WTC11 (cell line): ENCODE measurements at regions not wholly inside any gene's neighbourhood (a gene's known extent, or its start where the extent isn't known, plus 50 kb on each side); places are given as distances from the start of the nearest gene placed in this dataset.

ENCODE experiments used
- ATAC-seq: fragments of 200-7000 bp; cut with Tn5 transposase; 2 replicates; pipeline ENCODE4 v1.10.0; 2021; ENCODE audit warnings: mild to moderate bottlenecking, moderate library complexity
- CTCF ChIA-PET: fragments of 300-600 bp; sonication (Branson Sonifier 250); formaldehyde crosslinking; loops from one replicate; lab custom pipeline; 2021; ENCODE audit warnings: antibody characterized with exemption; lab: Charles Lee
- POLR2A ChIA-PET: fragments of 350-600 bp; sonication (Branson Sonifier 250); formaldehyde crosslinking; loops from one replicate; lab custom pipeline; 2021; ENCODE audit warnings: antibody characterized with exemption; lab: Charles Lee
- DNase-seq: peaks from one replicate; pipeline ENCODE4 v3.0.0; 2021; ENCODE audit warnings: low spot score
- H3K27ac Mint-ChIP-seq: 2 replicates; pipeline ENCODE4 v1.8.0; 2021; ENCODE audit warnings: mixed read lengths
- H3K27me3 Mint-ChIP-seq: 2 replicates; pipeline ENCODE4 v1.8.0; 2021; ENCODE audit warnings: low read depth, mild to moderate bottlenecking, moderate library complexity, mixed read lengths
- H3K36me3 Mint-ChIP-seq: 2 replicates; pipeline ENCODE4 v1.8.0; 2021; ENCODE audit warnings: mixed read lengths
- H3K4me1 Mint-ChIP-seq: 2 replicates; pipeline ENCODE4 v1.8.0; 2022; ENCODE audit warnings: mixed read lengths
- H3K4me3 Mint-ChIP-seq: 2 replicates; pipeline ENCODE4 v1.8.0; 2021; ENCODE audit warnings: mild to moderate bottlenecking, moderate library complexity, mixed read lengths
- H3K9me3 Mint-ChIP-seq: 2 replicates; pipeline ENCODE4 v1.8.0; 2021; ENCODE audit warnings: mixed read lengths
- EMX1 ChIP-seq: fragments of 250-450 bp; sonication (Bioruptor Pico); IDR thresholded peaks from 2 replicates; pipeline ENCODE4 v1.8.0; 2021; ENCODE audit warnings: mild to moderate bottlenecking
- ETV6 ChIP-seq: sonication (generic); formaldehyde crosslinking; IDR thresholded peaks from 2 replicates; pipeline ENCODE4 v1.8.1; 2022; ENCODE audit warnings: mild to moderate bottlenecking, missing genetic modification reagents
- GRHL2 ChIP-seq: fragments of 250-450 bp; sonication (Bioruptor Pico); IDR thresholded peaks from 2 replicates; pipeline ENCODE4 v1.8.0; 2022; ENCODE audit warnings: mild to moderate bottlenecking, moderate library complexity; ENCODE audit not compliant: insufficient replicate concordance, severe bottlenecking
- JAZF1 ChIP-seq: fragments of 250-450 bp; sonication (Bioruptor Pico); IDR thresholded peaks from 2 replicates; pipeline ENCODE4 v1.9.0; 2021; ENCODE audit warnings: moderate library complexity, mild to moderate bottlenecking, inconsistent platforms
- NR1H2 ChIP-seq: sonication (generic); formaldehyde crosslinking; IDR thresholded peaks from 2 replicates; pipeline ENCODE4 v1.9.0; 2021; ENCODE audit warnings: mild to moderate bottlenecking, moderate library complexity, missing genetic modification reagents
- RELA ChIP-seq: sonication (generic); formaldehyde crosslinking; IDR thresholded peaks from 2 replicates; pipeline ENCODE4 v1.8.1; 2022; ENCODE audit warnings: missing genetic modification reagents, mild to moderate bottlenecking, borderline replicate concordance
- TEAD1 ChIP-seq: sonication (generic); formaldehyde crosslinking; IDR thresholded peaks from 2 replicates; pipeline ENCODE4 v1.8.0; 2022; ENCODE audit warnings: mild to moderate bottlenecking, missing genetic modification reagents
- TP53 ChIP-seq: sonication (generic); formaldehyde crosslinking; IDR thresholded peaks from 2 replicates; pipeline ENCODE4 v1.8.1; 2023; ENCODE audit warnings: mild to moderate bottlenecking, missing genetic modification reagents
- ZNF416 ChIP-seq: fragments of 250-450 bp; sonication (Bioruptor Pico); IDR thresholded peaks from 2 replicates; pipeline ENCODE4 v1.9.0; 2021; ENCODE audit warnings: mild to moderate bottlenecking, inconsistent platforms
- TF ChIP-seq, protein P1 (sequence below): sonication (generic); formaldehyde crosslinking; IDR thresholded peaks from 2 replicates; pipeline ENCODE4 v1.8.1; 2022; ENCODE audit warnings: low read depth, mild to moderate bottlenecking, moderate library complexity, missing genetic modification reagents, borderline replicate concordance
- TF ChIP-seq, protein P2 (sequence below): sonication (generic); formaldehyde crosslinking; IDR thresholded peaks from 2 replicates; pipeline ENCODE4 v1.8.1; 2022; ENCODE audit warnings: missing genetic modification reagents, borderline replicate concordance
- TF ChIP-seq, protein P3 (sequence below): fragments of 250-450 bp; sonication (Bioruptor Pico); IDR thresholded peaks from 2 replicates; pipeline ENCODE4 v1.9.0; 2021; ENCODE audit warnings: moderate library complexity, mild to moderate bottlenecking, inconsistent platforms, borderline replicate concordance
- TF ChIP-seq, protein P4 (sequence below): sonication (generic); formaldehyde crosslinking; IDR thresholded peaks from 2 replicates; pipeline ENCODE4 v1.8.0; 2023; ENCODE audit warnings: missing genetic modification reagents, mild to moderate bottlenecking, borderline replicate concordance
- TF ChIP-seq, protein P5 (sequence below): sonication (generic); formaldehyde crosslinking; IDR thresholded peaks from 2 replicates; pipeline ENCODE4 v1.8.1; 2023; ENCODE audit warnings: mild to moderate bottlenecking, missing genetic modification reagents, moderate library complexity
- TF ChIP-seq, protein P6 (sequence below): fragments of 200-600 bp; IDR thresholded peaks from 2 replicates; pipeline ENCODE4 v1.8.0; 2022; ENCODE audit warnings: antibody characterized with exemption
- TF ChIP-seq, protein P7 (sequence below): fragments of 250-450 bp; sonication (Bioruptor Pico); IDR thresholded peaks from 2 replicates; pipeline ENCODE4 v1.9.0; 2021; ENCODE audit warnings: mild to moderate bottlenecking, borderline replicate concordance

DNA sequence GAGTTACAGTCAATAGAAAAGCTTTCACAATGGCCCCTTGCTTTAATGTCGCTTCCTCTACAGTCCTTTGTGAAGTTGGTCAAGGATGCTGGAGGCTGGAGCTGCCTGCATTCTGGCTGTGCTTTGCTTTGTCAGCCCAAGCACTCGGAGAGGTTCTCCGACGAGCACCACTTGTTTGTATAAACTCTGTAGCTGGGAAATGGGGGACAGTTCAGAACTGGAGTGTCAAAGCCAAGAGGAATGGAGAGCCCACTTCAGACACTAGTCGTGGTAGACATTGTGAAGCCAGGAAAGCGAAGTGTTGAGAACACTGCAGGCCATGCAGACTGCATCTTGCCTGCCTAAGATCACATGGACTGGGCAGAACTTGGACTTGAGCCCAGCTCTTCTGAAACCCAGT is 330.3 kb downstream of the GADD45G start (continued):
- TF ChIP-seq, protein P1, sequence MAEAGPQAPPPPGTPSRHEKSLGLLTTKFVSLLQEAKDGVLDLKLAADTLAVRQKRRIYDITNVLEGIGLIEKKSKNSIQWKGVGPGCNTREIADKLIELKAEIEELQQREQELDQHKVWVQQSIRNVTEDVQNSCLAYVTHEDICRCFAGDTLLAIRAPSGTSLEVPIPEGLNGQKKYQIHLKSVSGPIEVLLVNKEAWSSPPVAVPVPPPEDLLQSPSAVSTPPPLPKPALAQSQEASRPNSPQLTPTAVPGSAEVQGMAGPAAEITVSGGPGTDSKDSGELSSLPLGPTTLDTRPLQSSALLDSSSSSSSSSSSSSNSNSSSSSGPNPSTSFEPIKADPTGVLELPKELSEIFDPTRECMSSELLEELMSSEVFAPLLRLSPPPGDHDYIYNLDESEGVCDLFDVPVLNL (CRISPR knock-in tag): no peak
- TF ChIP-seq, all 79 proteins: peak for 0

DNA sequence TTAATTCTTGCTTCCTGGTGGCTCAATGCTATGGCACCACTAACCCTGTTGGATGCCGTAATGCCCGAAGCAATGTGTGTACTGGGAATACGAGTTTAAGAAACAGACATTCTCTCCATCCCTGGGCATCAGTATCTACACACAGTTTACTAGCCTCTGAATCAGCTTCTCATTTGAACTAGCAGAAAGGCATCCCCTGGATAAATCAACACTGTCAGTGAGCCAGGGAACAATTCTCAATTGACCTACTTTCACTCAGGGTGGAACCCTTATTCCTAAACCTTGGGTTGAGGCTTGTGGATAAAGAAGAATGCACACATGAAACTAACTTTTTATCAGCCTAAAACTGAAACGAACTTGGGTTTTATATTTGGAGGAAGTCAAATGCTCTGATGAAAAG is 331.0 kb downstream of the GADD45G start:
- ChIA-PET POLR2A (no interaction called here), CTCF (interaction anchor here (2.7 kb wide), 1 partner anchor 332 kb away, joined by 7 read pairs; no protein-coding TSS in a partner anchor)
- no peaks in the 10 kb centered on the region for H3K36me3 Mint-ChIP-seq
- H3K27me3 Mint-ChIP-seq: peaks cover 2% of the 10 kb centered on the region; the same call in 1 of the 2 replicates
- no peak overlapping the region for H3K27ac Mint-ChIP-seq
- no peak overlapping the region for H3K4me3 Mint-ChIP-seq
- no peak for ATAC-seq
- DNase-seq: no peak
- peaks cover 7% of the 10 kb centered on the region for H3K9me3 Mint-ChIP-seq
- TF ChIP-seq, protein P2, sequence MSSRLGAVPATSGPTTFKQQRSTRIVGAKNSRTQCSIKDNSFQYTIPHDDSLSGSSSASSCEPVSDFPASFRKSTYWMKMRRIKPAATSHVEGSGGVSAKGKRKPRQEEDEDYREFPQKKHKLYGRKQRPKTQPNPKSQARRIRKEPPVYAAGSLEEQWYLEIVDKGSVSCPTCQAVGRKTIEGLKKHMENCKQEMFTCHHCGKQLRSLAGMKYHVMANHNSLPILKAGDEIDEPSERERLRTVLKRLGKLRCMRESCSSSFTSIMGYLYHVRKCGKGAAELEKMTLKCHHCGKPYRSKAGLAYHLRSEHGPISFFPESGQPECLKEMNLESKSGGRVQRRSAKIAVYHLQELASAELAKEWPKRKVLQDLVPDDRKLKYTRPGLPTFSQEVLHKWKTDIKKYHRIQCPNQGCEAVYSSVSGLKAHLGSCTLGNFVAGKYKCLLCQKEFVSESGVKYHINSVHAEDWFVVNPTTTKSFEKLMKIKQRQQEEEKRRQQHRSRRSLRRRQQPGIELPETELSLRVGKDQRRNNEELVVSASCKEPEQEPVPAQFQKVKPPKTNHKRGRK: no peak
- TF ChIP-seq JAZF1 (CRISPR knock-in tag) (no peak), GRHL2 (no peak)
- no peaks in the 10 kb centered on the region for H3K4me1 Mint-ChIP-seq

DNA sequence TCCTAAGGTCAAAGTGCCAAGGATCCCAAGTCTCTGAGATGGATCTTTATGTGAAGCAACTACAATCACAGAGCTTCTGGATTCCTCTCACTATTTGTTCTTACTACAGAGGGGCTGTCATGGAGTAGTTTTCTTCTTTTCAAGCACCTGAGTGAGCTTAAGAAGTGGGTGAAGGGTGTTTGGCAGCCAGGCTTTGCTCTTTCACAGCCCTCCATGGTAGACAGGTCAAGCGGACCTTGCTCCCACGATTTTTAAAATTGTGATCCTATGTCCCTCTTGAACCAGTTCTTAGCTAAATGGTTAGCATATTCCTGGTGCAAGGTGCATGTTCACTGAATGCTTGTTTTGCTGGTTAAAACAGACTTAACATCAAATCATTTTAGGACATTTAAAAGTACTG is 332.2 kb downstream of the GADD45G start:
- Mint-ChIP-seq H3K4me1 (no peaks in the 10 kb centered on the region), H3K27me3 (peaks cover 2% of the 10 kb centered on the region; the same call in 1 of the 2 replicates), H3K9me3 (peaks cover 7% of the 10 kb centered on the region), H3K27ac (no peak overlapping the region), H3K4me3 (no peak overlapping the region), H3K36me3 (no peaks in the 10 kb centered on the region)
- ATAC-seq (no peak), DNase-seq (no peak)
- ChIA-PET CTCF (interaction anchor here (1.4 kb wide), 1 partner anchor 334 kb away, joined by 3 read pairs; no protein-coding TSS in a partner anchor), POLR2A (no interaction called here)
- TF ChIP-seq, protein P3, sequence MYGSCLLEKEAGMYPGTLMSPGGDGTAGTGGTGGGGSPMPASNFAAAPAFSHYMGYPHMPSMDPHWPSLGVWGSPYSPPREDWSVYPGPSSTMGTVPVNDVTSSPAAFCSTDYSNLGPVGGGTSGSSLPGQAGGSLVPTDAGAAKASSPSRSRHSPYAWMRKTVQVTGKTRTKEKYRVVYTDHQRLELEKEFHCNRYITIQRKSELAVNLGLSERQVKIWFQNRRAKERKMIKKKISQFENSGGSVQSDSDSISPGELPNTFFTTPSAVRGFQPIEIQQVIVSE: no peak
- no peak for TF ChIP-seq RELA (CRISPR knock-in tag)
- TF ChIP-seq, protein P4, sequence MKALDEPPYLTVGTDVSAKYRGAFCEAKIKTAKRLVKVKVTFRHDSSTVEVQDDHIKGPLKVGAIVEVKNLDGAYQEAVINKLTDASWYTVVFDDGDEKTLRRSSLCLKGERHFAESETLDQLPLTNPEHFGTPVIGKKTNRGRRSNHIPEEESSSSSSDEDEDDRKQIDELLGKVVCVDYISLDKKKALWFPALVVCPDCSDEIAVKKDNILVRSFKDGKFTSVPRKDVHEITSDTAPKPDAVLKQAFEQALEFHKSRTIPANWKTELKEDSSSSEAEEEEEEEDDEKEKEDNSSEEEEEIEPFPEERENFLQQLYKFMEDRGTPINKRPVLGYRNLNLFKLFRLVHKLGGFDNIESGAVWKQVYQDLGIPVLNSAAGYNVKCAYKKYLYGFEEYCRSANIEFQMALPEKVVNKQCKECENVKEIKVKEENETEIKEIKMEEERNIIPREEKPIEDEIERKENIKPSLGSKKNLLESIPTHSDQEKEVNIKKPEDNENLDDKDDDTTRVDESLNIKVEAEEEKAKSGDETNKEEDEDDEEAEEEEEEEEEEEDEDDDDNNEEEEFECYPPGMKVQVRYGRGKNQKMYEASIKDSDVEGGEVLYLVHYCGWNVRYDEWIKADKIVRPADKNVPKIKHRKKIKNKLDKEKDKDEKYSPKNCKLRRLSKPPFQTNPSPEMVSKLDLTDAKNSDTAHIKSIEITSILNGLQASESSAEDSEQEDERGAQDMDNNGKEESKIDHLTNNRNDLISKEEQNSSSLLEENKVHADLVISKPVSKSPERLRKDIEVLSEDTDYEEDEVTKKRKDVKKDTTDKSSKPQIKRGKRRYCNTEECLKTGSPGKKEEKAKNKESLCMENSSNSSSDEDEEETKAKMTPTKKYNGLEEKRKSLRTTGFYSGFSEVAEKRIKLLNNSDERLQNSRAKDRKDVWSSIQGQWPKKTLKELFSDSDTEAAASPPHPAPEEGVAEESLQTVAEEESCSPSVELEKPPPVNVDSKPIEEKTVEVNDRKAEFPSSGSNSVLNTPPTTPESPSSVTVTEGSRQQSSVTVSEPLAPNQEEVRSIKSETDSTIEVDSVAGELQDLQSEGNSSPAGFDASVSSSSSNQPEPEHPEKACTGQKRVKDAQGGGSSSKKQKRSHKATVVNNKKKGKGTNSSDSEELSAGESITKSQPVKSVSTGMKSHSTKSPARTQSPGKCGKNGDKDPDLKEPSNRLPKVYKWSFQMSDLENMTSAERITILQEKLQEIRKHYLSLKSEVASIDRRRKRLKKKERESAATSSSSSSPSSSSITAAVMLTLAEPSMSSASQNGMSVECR: no peak
- TF ChIP-seq TEAD1 (CRISPR knock-in tag): no peak
- no peak for TF ChIP-seq ETV6 (CRISPR knock-in tag)
- no peak for TF ChIP-seq NR1H2 (CRISPR knock-in tag)
- no peak for TF ChIP-seq TP53
- TF ChIP-seq, protein P5, sequence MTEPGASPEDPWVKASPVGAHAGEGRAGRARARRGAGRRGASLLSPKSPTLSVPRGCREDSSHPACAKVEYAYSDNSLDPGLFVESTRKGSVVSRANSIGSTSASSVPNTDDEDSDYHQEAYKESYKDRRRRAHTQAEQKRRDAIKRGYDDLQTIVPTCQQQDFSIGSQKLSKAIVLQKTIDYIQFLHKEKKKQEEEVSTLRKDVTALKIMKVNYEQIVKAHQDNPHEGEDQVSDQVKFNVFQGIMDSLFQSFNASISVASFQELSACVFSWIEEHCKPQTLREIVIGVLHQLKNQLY (CRISPR knock-in tag): no peak

DNA sequence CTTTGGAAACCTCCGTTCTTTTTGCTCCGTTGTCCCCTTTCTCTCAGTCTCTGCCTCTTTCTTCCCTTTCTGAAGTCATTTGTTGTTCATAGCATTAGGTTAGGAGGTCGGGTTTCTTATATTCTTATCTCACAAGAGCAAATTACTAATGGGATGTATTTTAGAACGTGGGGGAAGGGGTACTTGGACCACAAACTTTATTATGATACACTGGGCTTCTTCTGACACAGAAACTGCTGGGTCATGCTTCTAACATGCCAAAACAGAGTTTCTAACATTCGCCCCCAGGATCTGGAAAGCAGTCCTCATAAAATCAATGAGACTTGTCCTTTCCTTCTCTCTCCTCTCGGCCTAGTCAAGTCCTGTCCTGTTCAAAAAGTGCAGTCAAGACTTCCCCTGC is 334.4 kb downstream of the GADD45G start:
- H3K27ac Mint-ChIP-seq: no peak overlapping the region
- no peaks in the 10 kb centered on the region for H3K4me1 Mint-ChIP-seq
- no peaks in the 10 kb centered on the region for H3K9me3 Mint-ChIP-seq
- POLR2A ChIA-PET: no interaction called here
- no peak for ATAC-seq
- no peak for DNase-seq
- no peaks in the 10 kb centered on the region for H3K27me3 Mint-ChIP-seq
- no peak overlapping the region for H3K4me3 Mint-ChIP-seq
- CTCF ChIA-PET: no interaction called here
- no peaks in the 10 kb centered on the region for H3K36me3 Mint-ChIP-seq
- TF ChIP-seq ZNF416 (no peak), EMX1 (CRISPR knock-in tag) (no peak)
- TF ChIP-seq, protein P6, sequence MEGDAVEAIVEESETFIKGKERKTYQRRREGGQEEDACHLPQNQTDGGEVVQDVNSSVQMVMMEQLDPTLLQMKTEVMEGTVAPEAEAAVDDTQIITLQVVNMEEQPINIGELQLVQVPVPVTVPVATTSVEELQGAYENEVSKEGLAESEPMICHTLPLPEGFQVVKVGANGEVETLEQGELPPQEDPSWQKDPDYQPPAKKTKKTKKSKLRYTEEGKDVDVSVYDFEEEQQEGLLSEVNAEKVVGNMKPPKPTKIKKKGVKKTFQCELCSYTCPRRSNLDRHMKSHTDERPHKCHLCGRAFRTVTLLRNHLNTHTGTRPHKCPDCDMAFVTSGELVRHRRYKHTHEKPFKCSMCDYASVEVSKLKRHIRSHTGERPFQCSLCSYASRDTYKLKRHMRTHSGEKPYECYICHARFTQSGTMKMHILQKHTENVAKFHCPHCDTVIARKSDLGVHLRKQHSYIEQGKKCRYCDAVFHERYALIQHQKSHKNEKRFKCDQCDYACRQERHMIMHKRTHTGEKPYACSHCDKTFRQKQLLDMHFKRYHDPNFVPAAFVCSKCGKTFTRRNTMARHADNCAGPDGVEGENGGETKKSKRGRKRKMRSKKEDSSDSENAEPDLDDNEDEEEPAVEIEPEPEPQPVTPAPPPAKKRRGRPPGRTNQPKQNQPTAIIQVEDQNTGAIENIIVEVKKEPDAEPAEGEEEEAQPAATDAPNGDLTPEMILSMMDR: no peak
- TF ChIP-seq, protein P7, sequence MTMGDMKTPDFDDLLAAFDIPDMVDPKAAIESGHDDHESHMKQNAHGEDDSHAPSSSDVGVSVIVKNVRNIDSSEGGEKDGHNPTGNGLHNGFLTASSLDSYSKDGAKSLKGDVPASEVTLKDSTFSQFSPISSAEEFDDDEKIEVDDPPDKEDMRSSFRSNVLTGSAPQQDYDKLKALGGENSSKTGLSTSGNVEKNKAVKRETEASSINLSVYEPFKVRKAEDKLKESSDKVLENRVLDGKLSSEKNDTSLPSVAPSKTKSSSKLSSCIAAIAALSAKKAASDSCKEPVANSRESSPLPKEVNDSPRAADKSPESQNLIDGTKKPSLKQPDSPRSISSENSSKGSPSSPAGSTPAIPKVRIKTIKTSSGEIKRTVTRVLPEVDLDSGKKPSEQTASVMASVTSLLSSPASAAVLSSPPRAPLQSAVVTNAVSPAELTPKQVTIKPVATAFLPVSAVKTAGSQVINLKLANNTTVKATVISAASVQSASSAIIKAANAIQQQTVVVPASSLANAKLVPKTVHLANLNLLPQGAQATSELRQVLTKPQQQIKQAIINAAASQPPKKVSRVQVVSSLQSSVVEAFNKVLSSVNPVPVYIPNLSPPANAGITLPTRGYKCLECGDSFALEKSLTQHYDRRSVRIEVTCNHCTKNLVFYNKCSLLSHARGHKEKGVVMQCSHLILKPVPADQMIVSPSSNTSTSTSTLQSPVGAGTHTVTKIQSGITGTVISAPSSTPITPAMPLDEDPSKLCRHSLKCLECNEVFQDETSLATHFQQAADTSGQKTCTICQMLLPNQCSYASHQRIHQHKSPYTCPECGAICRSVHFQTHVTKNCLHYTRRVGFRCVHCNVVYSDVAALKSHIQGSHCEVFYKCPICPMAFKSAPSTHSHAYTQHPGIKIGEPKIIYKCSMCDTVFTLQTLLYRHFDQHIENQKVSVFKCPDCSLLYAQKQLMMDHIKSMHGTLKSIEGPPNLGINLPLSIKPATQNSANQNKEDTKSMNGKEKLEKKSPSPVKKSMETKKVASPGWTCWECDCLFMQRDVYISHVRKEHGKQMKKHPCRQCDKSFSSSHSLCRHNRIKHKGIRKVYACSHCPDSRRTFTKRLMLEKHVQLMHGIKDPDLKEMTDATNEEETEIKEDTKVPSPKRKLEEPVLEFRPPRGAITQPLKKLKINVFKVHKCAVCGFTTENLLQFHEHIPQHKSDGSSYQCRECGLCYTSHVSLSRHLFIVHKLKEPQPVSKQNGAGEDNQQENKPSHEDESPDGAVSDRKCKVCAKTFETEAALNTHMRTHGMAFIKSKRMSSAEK: no peak
